ENCODE measurements at regions not wholly inside any gene's neighbourhood (a gene's known extent, or its start where the extent isn't known, plus 50 kb on each side); places are given as distances from the start of the nearest gene placed in this dataset.

GRCh38 chr13:61170856-61171255 is 244.8 kb downstream of the PCDH20 start:
- no peaks in the 10 kb centered on the region for H3K36me3 ChIP-seq
- no peak for DNase-seq (ENCODE audit: extremely low spot score in 2 of 2)
- H3K27me3 ChIP-seq = no peaks in the 10 kb centered on the region
- no peak overlapping the region for H3K27ac ChIP-seq
- intact Hi-C loops (cut with DNase I) = no loop called here
- H3K4me3 ChIP-seq = no peak overlapping the region
- no peaks in the 10 kb centered on the region for H3K9me3 ChIP-seq
- H3K4me1 ChIP-seq = no peaks in the 10 kb centered on the region
- no peak for TF ChIP-seq POLR2A (IDR thresholded peaks at IDR 0.05)
- TF ChIP-seq, protein P1, sequence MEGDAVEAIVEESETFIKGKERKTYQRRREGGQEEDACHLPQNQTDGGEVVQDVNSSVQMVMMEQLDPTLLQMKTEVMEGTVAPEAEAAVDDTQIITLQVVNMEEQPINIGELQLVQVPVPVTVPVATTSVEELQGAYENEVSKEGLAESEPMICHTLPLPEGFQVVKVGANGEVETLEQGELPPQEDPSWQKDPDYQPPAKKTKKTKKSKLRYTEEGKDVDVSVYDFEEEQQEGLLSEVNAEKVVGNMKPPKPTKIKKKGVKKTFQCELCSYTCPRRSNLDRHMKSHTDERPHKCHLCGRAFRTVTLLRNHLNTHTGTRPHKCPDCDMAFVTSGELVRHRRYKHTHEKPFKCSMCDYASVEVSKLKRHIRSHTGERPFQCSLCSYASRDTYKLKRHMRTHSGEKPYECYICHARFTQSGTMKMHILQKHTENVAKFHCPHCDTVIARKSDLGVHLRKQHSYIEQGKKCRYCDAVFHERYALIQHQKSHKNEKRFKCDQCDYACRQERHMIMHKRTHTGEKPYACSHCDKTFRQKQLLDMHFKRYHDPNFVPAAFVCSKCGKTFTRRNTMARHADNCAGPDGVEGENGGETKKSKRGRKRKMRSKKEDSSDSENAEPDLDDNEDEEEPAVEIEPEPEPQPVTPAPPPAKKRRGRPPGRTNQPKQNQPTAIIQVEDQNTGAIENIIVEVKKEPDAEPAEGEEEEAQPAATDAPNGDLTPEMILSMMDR (IDR thresholded peaks at IDR 0.05) = no peak
- TF ChIP-seq POLR2AphosphoS5 (IDR thresholded peaks at IDR 0.05; ENCODE audit: insufficient read depth in 1 of 2, low read depth in 1 of 2) = no peak

- no peak for DNase-seq (ENCODE audit: extremely low spot score in 2 of 2)
- no peak for TF ChIP-seq POLR2A (IDR thresholded peaks at IDR 0.05)
- TF ChIP-seq, protein P1 (IDR thresholded peaks at IDR 0.05) = no peak
- TF ChIP-seq POLR2AphosphoS5 (IDR thresholded peaks at IDR 0.05; ENCODE audit: insufficient read depth in 1 of 2, low read depth in 1 of 2) = no peak
- intact Hi-C loops (cut with DNase I) = no loop called here
- H3K4me3 ChIP-seq = no peak overlapping the region
- H3K9me3 ChIP-seq = no peaks in the 10 kb centered on the region
- no peaks in the 10 kb centered on the region for H3K36me3 ChIP-seq
- no peak overlapping the region for H3K27ac ChIP-seq
- no peaks in the 10 kb centered on the region for H3K27me3 ChIP-seq
- no peaks in the 10 kb centered on the region for H3K4me1 ChIP-seq
These were observed 253.0 kb downstream of the PCDH20 start for GRCh38 chr13:61162636-61163035.

DNA sequence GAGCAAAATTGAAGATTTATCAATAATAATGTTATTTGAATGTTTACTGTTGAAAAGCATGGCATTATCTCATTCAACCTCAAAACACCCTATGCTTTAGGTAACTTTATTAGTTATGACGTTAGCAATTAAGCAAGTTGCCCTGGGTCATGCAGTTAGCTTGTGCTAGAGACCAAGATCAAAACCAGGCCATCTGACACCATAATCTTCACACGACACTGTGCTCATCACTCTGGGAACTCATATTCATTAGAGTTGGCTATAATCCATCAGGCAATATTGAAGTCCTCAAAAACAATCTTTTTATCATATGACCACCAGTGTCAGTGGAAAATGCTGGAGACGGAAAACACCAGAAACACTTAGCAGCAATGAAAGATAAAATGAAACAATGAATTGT is 253.5 kb downstream of the PCDH20 start:
- no peak for DNase-seq (ENCODE audit: extremely low spot score in 2 of 2)
- Histone ChIP-seq H3K9me3 (no peaks in the 10 kb centered on the region), H3K27me3 (no peaks in the 10 kb centered on the region), H3K4me1 (no peaks in the 10 kb centered on the region), H3K4me3 (no peak overlapping the region), H3K36me3 (no peaks in the 10 kb centered on the region), H3K27ac (no peak overlapping the region)
- intact Hi-C loops (cut with DNase I) = no loop called here
- TF ChIP-seq POLR2AphosphoS5 (IDR thresholded peaks at IDR 0.05; ENCODE audit: insufficient read depth in 1 of 2, low read depth in 1 of 2) (no peak), POLR2A (IDR thresholded peaks at IDR 0.05) (no peak)
- TF ChIP-seq, protein P1 (IDR thresholded peaks at IDR 0.05) = no peak

DNA sequence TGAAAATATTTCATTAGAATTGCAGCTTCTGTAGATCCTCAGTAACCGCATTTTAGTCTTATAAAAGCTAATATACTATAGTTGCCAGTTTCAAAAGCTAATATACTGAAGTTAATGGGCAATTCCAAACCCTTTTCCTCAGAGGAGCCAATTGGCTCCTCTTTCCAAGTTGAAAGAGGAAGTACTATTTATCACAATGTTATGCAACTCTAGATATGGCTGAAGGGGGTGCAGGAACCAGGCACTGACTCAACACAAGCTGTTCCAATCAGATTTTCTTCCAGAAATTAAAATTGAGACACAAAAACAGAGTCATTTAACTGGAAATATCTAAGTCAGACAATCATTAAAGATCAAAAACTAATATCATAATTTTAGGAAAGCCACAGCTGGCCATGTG is 258.9 kb downstream of the PCDH20 start:
- Histone ChIP-seq H3K27me3 (no peaks in the 10 kb centered on the region), H3K4me3 (no peak overlapping the region), H3K9me3 (no peaks in the 10 kb centered on the region), H3K27ac (no peak overlapping the region), H3K4me1 (no peaks in the 10 kb centered on the region), H3K36me3 (no peaks in the 10 kb centered on the region)
- intact Hi-C loops (cut with DNase I) = no loop called here
- no peak for TF ChIP-seq POLR2A (IDR thresholded peaks at IDR 0.05)
- TF ChIP-seq POLR2AphosphoS5 (IDR thresholded peaks at IDR 0.05; ENCODE audit: insufficient read depth in 1 of 2, low read depth in 1 of 2) = no peak
- TF ChIP-seq, protein P1 (IDR thresholded peaks at IDR 0.05) = no peak
- no peak for DNase-seq (ENCODE audit: extremely low spot score in 2 of 2)

DNA sequence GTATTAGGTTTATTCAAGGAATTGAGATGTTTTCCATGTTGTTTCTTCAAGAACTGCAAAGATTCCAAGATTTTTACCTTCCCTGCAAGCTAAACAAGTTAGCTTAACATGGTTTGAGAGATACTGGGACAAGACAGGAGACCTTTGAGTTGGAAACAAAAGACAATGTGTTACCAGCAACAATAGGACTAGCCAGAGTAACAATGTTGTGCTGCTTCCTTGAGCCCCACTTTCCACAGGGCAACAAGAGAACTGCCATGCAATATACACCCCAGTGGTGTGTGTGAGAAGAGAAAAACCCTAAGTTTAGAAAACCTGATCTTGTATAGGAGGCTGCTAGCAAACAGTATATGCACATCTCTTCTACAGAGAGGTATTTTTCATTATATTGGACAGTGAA is 264.6 kb downstream of the PCDH20 start:
- no peak for DNase-seq (ENCODE audit: extremely low spot score in 2 of 2)
- no peaks in the 10 kb centered on the region for H3K9me3 ChIP-seq
- no peaks in the 10 kb centered on the region for H3K4me1 ChIP-seq
- H3K36me3 ChIP-seq = no peaks in the 10 kb centered on the region
- H3K27me3 ChIP-seq = no peaks in the 10 kb centered on the region
- intact Hi-C loops (cut with DNase I) = no loop called here
- H3K4me3 ChIP-seq = no peak overlapping the region
- H3K27ac ChIP-seq = no peak overlapping the region
- TF ChIP-seq, protein P1 (IDR thresholded peaks at IDR 0.05) = no peak
- TF ChIP-seq POLR2AphosphoS5 (IDR thresholded peaks at IDR 0.05; ENCODE audit: insufficient read depth in 1 of 2, low read depth in 1 of 2) = no peak
- no peak for TF ChIP-seq POLR2A (IDR thresholded peaks at IDR 0.05)

All from vagina (tissue), 2 donors.